Activated CD4-positive, alpha-beta T cell treated with anti-CD3 and anti-CD28 coated beads, Interleukin-2, amount 10 ng/mL, durations not matched to agents 24 days and 14 days (primary cell): ENCODE measurements at regions not wholly inside any gene's neighbourhood (a gene's known extent, or its start where the extent isn't known, plus 50 kb on each side); places are given as distances from the start of the nearest gene placed in this dataset.

Experiments used
- DNase-seq: peaks from one replicate; pipeline ENCODE4 v3.0.0; 2022
- H3K27ac Mint-ChIP-seq: one replicate; pipeline ENCODE4 v1.8.0; 2022; ENCODE audit warnings: mild to moderate bottlenecking, mixed read lengths
- H3K27me3 Mint-ChIP-seq: one replicate; pipeline ENCODE4 v1.8.0; 2022; ENCODE audit warnings: mixed read lengths
- H3K36me3 Mint-ChIP-seq: one replicate; pipeline ENCODE4 v1.8.0; 2022; ENCODE audit warnings: low read depth, mild to moderate bottlenecking, mixed read lengths
- H3K4me1 Mint-ChIP-seq: one replicate; pipeline ENCODE4 v1.8.0; 2021; ENCODE audit warnings: mixed read lengths
- H3K4me3 Mint-ChIP-seq: one replicate; pipeline ENCODE4 v1.8.0; 2022; ENCODE audit warnings: mild to moderate bottlenecking, moderate library complexity, mixed read lengths
- H3K9me3 Mint-ChIP-seq: one replicate; pipeline ENCODE4 v1.8.0; 2021; ENCODE audit warnings: mixed read lengths
- intact Hi-C: fragments of 100-400 bp; cut with micrococcal nuclease; formaldehyde crosslinking; loops from one replicate; pipeline ENCODE4 v1.15.1; 2023

- Mint-ChIP-seq H3K4me3 (no peak overlapping the region), H3K4me1 (no peaks in the 10 kb centered on the region), H3K36me3 (no peaks in the 10 kb centered on the region), H3K27me3 (no peaks in the 10 kb centered on the region), H3K9me3 (peaks cover 4% of the 10 kb centered on the region), H3K27ac (no peak overlapping the region)
- no peak for DNase-seq
- intact Hi-C loops = no loop called here
Measured at GRCh38 chr9:26559506-26559905, 333.1 kb downstream of the CAAP1 start.

GRCh38 chr9:26551971-26552370, 340.6 kb downstream of the CAAP1 start:
- H3K36me3 Mint-ChIP-seq = no peaks in the 10 kb centered on the region
- no peak overlapping the region for H3K27ac Mint-ChIP-seq
- no peak overlapping the region for H3K4me3 Mint-ChIP-seq
- intact Hi-C loops = no loop called here
- H3K27me3 Mint-ChIP-seq = no peaks in the 10 kb centered on the region
- DNase-seq = no peak
- H3K4me1 Mint-ChIP-seq = no peaks in the 10 kb centered on the region
- no peaks in the 10 kb centered on the region for H3K9me3 Mint-ChIP-seq

- Mint-ChIP-seq H3K9me3 (no peaks in the 10 kb centered on the region), H3K27ac (no peak overlapping the region), H3K4me3 (no peak overlapping the region), H3K4me1 (no peaks in the 10 kb centered on the region), H3K27me3 (no peaks in the 10 kb centered on the region), H3K36me3 (no peaks in the 10 kb centered on the region)
- intact Hi-C loops = no loop called here
- no peak for DNase-seq
Measured at GRCh38 chr9:26551451-26551850, 341.2 kb downstream of the CAAP1 start.

- Mint-ChIP-seq H3K4me3 (no peak overlapping the region), H3K4me1 (no peaks in the 10 kb centered on the region), H3K27ac (no peak overlapping the region), H3K36me3 (no peaks in the 10 kb centered on the region), H3K9me3 (no peaks in the 10 kb centered on the region), H3K27me3 (no peaks in the 10 kb centered on the region)
- intact Hi-C loops = no loop called here
- DNase-seq = no peak
Measured at GRCh38 chr9:26548781-26549290, 343.8 kb downstream of the CAAP1 start.

GRCh38 chr9:26539867-26540493, 352.6 kb downstream of the CAAP1 start:
- DNase-seq = no peak
- H3K27me3 Mint-ChIP-seq = no peaks in the 10 kb centered on the region
- no peaks in the 10 kb centered on the region for H3K9me3 Mint-ChIP-seq
- no peak overlapping the region for H3K4me3 Mint-ChIP-seq
- no peaks in the 10 kb centered on the region for H3K36me3 Mint-ChIP-seq
- H3K4me1 Mint-ChIP-seq = no peaks in the 10 kb centered on the region
- intact Hi-C loops = no loop called here
- no peak overlapping the region for H3K27ac Mint-ChIP-seq

GRCh38 chr9:26537211-26537610, 355.4 kb downstream of the CAAP1 start:
- intact Hi-C loops = no loop called here
- H3K27ac Mint-ChIP-seq = no peak overlapping the region

GRCh38 chr9:26535151-26535550, 357.5 kb downstream of the CAAP1 start:
- DNase-seq = no peak
- Mint-ChIP-seq H3K27me3 (no peaks in the 10 kb centered on the region), H3K36me3 (no peaks in the 10 kb centered on the region), H3K9me3 (peaks cover 6% of the 10 kb centered on the region), H3K4me1 (no peaks in the 10 kb centered on the region), H3K27ac (no peak overlapping the region), H3K4me3 (no peak overlapping the region)
- intact Hi-C loops = no loop called here

More at GRCh38 chr9:26537211-26537610, 355.4 kb downstream of the CAAP1 start:
- Mint-ChIP-seq H3K9me3 (no peaks in the 10 kb centered on the region), H3K27me3 (no peaks in the 10 kb centered on the region), H3K4me3 (no peak overlapping the region), H3K36me3 (no peaks in the 10 kb centered on the region), H3K4me1 (no peaks in the 10 kb centered on the region)
- DNase-seq = no peak

- no peak overlapping the region for H3K4me3 Mint-ChIP-seq
- no peaks in the 10 kb centered on the region for H3K4me1 Mint-ChIP-seq
- DNase-seq = no peak
- intact Hi-C loops = no loop called here
- H3K9me3 Mint-ChIP-seq = peaks cover 6% of the 10 kb centered on the region
- H3K27ac Mint-ChIP-seq = no peak overlapping the region
- H3K27me3 Mint-ChIP-seq = no peaks in the 10 kb centered on the region
- no peaks in the 10 kb centered on the region for H3K36me3 Mint-ChIP-seq
Measured at GRCh38 chr9:26530841-26531240, 361.8 kb downstream of the CAAP1 start.

GRCh38 chr9:26527931-26528330, 364.7 kb downstream of the CAAP1 start:
- Mint-ChIP-seq H3K4me3 (no peak overlapping the region), H3K27ac (no peak overlapping the region), H3K9me3 (peaks cover 6% of the 10 kb centered on the region), H3K27me3 (no peaks in the 10 kb centered on the region), H3K4me1 (no peaks in the 10 kb centered on the region), H3K36me3 (no peaks in the 10 kb centered on the region)
- intact Hi-C loops = no loop called here
- DNase-seq = no peak

- DNase-seq = no peak
- Mint-ChIP-seq H3K9me3 (no peaks in the 10 kb centered on the region), H3K4me1 (no peaks in the 10 kb centered on the region), H3K4me3 (no peak overlapping the region), H3K27me3 (no peaks in the 10 kb centered on the region), H3K36me3 (no peaks in the 10 kb centered on the region), H3K27ac (no peak overlapping the region)
- intact Hi-C loops = no loop called here
Measured at GRCh38 chr9:26524267-26524666, 368.3 kb downstream of the CAAP1 start.

- no peak overlapping the region for H3K4me3 Mint-ChIP-seq
- H3K36me3 Mint-ChIP-seq = no peaks in the 10 kb centered on the region
- H3K27ac Mint-ChIP-seq = no peak overlapping the region
- no peaks in the 10 kb centered on the region for H3K9me3 Mint-ChIP-seq
- DNase-seq = no peak
- intact Hi-C loops = no loop called here
- no peaks in the 10 kb centered on the region for H3K27me3 Mint-ChIP-seq
- H3K4me1 Mint-ChIP-seq = no peaks in the 10 kb centered on the region
Measured at GRCh38 chr9:26523577-26523976, 369.0 kb downstream of the CAAP1 start.

- intact Hi-C loops = no loop called here
- Mint-ChIP-seq H3K4me3 (no peak overlapping the region), H3K36me3 (no peaks in the 10 kb centered on the region)
Measured at GRCh38 chr9:26520141-26520540, 372.5 kb downstream of the CAAP1 start.

GRCh38 chr9:26516773-26517343, 375.7 kb downstream of the CAAP1 start:
- DNase-seq = no peak
- Mint-ChIP-seq H3K9me3 (no peaks in the 10 kb centered on the region), H3K36me3 (no peaks in the 10 kb centered on the region), H3K27me3 (no peaks in the 10 kb centered on the region), H3K4me3 (no peak overlapping the region), H3K27ac (no peak overlapping the region), H3K4me1 (no peaks in the 10 kb centered on the region)
- intact Hi-C loops = no loop called here

More at GRCh38 chr9:26520141-26520540, 372.5 kb downstream of the CAAP1 start:
- no peaks in the 10 kb centered on the region for H3K4me1 Mint-ChIP-seq
- H3K9me3 Mint-ChIP-seq = no peaks in the 10 kb centered on the region
- DNase-seq = no peak
- H3K27ac Mint-ChIP-seq = no peak overlapping the region
- H3K27me3 Mint-ChIP-seq = no peaks in the 10 kb centered on the region

- intact Hi-C loops = no loop called here
- Mint-ChIP-seq H3K4me3 (no peak overlapping the region), H3K27me3 (no peaks in the 10 kb centered on the region), H3K27ac (no peak overlapping the region), H3K36me3 (no peaks in the 10 kb centered on the region), H3K9me3 (no peaks in the 10 kb centered on the region), H3K4me1 (no peaks in the 10 kb centered on the region)
- no peak for DNase-seq
Measured at GRCh38 chr9:26513730-26514129, 378.9 kb downstream of the CAAP1 start.

GRCh38 chr9:26510137-26510536, 382.5 kb downstream of the CAAP1 start:
- intact Hi-C loops = no loop called here
- DNase-seq = no peak
- Mint-ChIP-seq H3K27ac (no peak overlapping the region), H3K4me1 (no peaks in the 10 kb centered on the region), H3K4me3 (no peak overlapping the region), H3K9me3 (no peaks in the 10 kb centered on the region), H3K36me3 (no peaks in the 10 kb centered on the region), H3K27me3 (no peaks in the 10 kb centered on the region)
